ENCODE measurements at regions not wholly inside any gene's neighbourhood (a gene's known extent, or its start where the extent isn't known, plus 50 kb on each side); places are given as distances from the start of the nearest gene placed in this dataset.
"Not testable (repeated sequence)": the region's sequence is repeated elsewhere in the genome, so short reads cannot be mapped to it uniquely, and the experiment has no call there.

- not testable (repeated sequence) for H3K18ac ChIP-seq (ENCODE audit: low read length); H3K4me2 ChIP-seq (ENCODE audit: low read length); H2AFZ ChIP-seq (ENCODE audit: insufficient read depth, low read length, poor library complexity); H3K27ac ChIP-seq (ENCODE audit: low read depth, low read length); H3K36me3 ChIP-seq (ENCODE audit: control insufficient read depth in 1 of 2, insufficient read depth in 2 of 2, low read length in 2 of 2); H2BK5ac ChIP-seq (ENCODE audit: low read depth, low read length, poor library complexity); H2BK120ac ChIP-seq (ENCODE audit: insufficient read depth, low read length, poor library complexity); H3K79me2 ChIP-seq (ENCODE audit: control insufficient read depth, insufficient read depth, low read length, poor library complexity); H3K23ac ChIP-seq (ENCODE audit: low read length); H4K8ac ChIP-seq (ENCODE audit: low read depth, low read length); H4K12ac ChIP-seq (ENCODE audit: low read depth, low read length); H3K79me1 ChIP-seq (ENCODE audit: low read length); H3K9ac ChIP-seq (ENCODE audit: low read length); H4K91ac ChIP-seq (ENCODE audit: low read depth, low read length); H3K9me3 ChIP-seq (ENCODE audit: insufficient read depth, low read depth, low read length); H3K4ac ChIP-seq (ENCODE audit: low read depth, low read length); H3K4me1 ChIP-seq (ENCODE audit: control insufficient read depth in 1 of 2, insufficient read depth in 2 of 2, low read length in 2 of 2); H3K27me3 ChIP-seq (ENCODE audit: insufficient read depth, low read length); H2BK12ac ChIP-seq (ENCODE audit: low read length); H3K4me3 ChIP-seq (ENCODE audit: low read depth, low read length); H2AK5ac ChIP-seq (ENCODE audit: low read length); H3K14ac ChIP-seq (ENCODE audit: low read length)
- peak in 1 of 2 donors; percentile 36 for DNase-seq
- WGBS (ENCODE audit: extremely low coverage, insufficient coverage, insufficient read length): no CpG with 5 or more reads among the region's 5 CpGs
Observed at GRCh38 chrY:26359869-26360268, 738.0 kb downstream of the CDY1 start.

GRCh38 chrY:26360472-26360871 lies 738.6 kb downstream of the CDY1 start:
- not testable (repeated sequence) for H3K18ac ChIP-seq (ENCODE audit: low read length); H3K36me3 ChIP-seq (ENCODE audit: control insufficient read depth in 1 of 2, insufficient read depth in 2 of 2, low read length in 2 of 2); H3K9ac ChIP-seq (ENCODE audit: low read length); H2BK5ac ChIP-seq (ENCODE audit: low read depth, low read length, poor library complexity); H4K8ac ChIP-seq (ENCODE audit: low read depth, low read length); H3K9me3 ChIP-seq (ENCODE audit: insufficient read depth, low read depth, low read length); H3K4me3 ChIP-seq (ENCODE audit: low read depth, low read length); H2AK5ac ChIP-seq (ENCODE audit: low read length); H2BK120ac ChIP-seq (ENCODE audit: insufficient read depth, low read length, poor library complexity); H3K14ac ChIP-seq (ENCODE audit: low read length); H4K12ac ChIP-seq (ENCODE audit: low read depth, low read length); H3K4me1 ChIP-seq (ENCODE audit: control insufficient read depth in 1 of 2, insufficient read depth in 2 of 2, low read length in 2 of 2); H3K79me1 ChIP-seq (ENCODE audit: low read length); H2BK12ac ChIP-seq (ENCODE audit: low read length); H3K4ac ChIP-seq (ENCODE audit: low read depth, low read length); H4K91ac ChIP-seq (ENCODE audit: low read depth, low read length); DNase-seq; H3K4me2 ChIP-seq (ENCODE audit: low read length); H3K27me3 ChIP-seq (ENCODE audit: insufficient read depth, low read length); H2AFZ ChIP-seq (ENCODE audit: insufficient read depth, low read length, poor library complexity); H3K27ac ChIP-seq (ENCODE audit: low read depth, low read length); H3K23ac ChIP-seq (ENCODE audit: low read length); H3K79me2 ChIP-seq (ENCODE audit: control insufficient read depth, insufficient read depth, low read length, poor library complexity)
- no CpG with 5 or more reads among the region's 1 CpG for WGBS (ENCODE audit: extremely low coverage, insufficient coverage, insufficient read length)

GRCh38 chrY:26363442-26363841 lies 741.5 kb downstream of the CDY1 start:
- not testable (repeated sequence) for H3K36me3 ChIP-seq (ENCODE audit: control insufficient read depth in 1 of 2, insufficient read depth in 2 of 2, low read length in 2 of 2); H3K23ac ChIP-seq (ENCODE audit: low read length); H3K79me1 ChIP-seq (ENCODE audit: low read length); H3K4me1 ChIP-seq (ENCODE audit: control insufficient read depth in 1 of 2, insufficient read depth in 2 of 2, low read length in 2 of 2); DNase-seq; H3K4me2 ChIP-seq (ENCODE audit: low read length); H2AK5ac ChIP-seq (ENCODE audit: low read length); H2BK12ac ChIP-seq (ENCODE audit: low read length); H3K27me3 ChIP-seq (ENCODE audit: insufficient read depth, low read length); H3K27ac ChIP-seq (ENCODE audit: low read depth, low read length); H3K14ac ChIP-seq (ENCODE audit: low read length); H3K9me3 ChIP-seq (ENCODE audit: insufficient read depth, low read depth, low read length); H4K91ac ChIP-seq (ENCODE audit: low read depth, low read length); H2AFZ ChIP-seq (ENCODE audit: insufficient read depth, low read length, poor library complexity); H3K4me3 ChIP-seq (ENCODE audit: low read depth, low read length); H2BK5ac ChIP-seq (ENCODE audit: low read depth, low read length, poor library complexity); H3K9ac ChIP-seq (ENCODE audit: low read length); H4K8ac ChIP-seq (ENCODE audit: low read depth, low read length); H2BK120ac ChIP-seq (ENCODE audit: insufficient read depth, low read length, poor library complexity); H3K4ac ChIP-seq (ENCODE audit: low read depth, low read length); H3K79me2 ChIP-seq (ENCODE audit: control insufficient read depth, insufficient read depth, low read length, poor library complexity); H3K18ac ChIP-seq (ENCODE audit: low read length); H4K12ac ChIP-seq (ENCODE audit: low read depth, low read length)
- no CpG with 5 or more reads among the region's 2 CpGs for WGBS (ENCODE audit: extremely low coverage, insufficient coverage, insufficient read length)

GRCh38 chrY:26366091-26366490 lies 744.2 kb downstream of the CDY1 start:
- WGBS (ENCODE audit: extremely low coverage, insufficient coverage, insufficient read length): no CpG with 5 or more reads among the region's 6 CpGs
- H3K9me3 ChIP-seq (ENCODE audit: insufficient read depth, low read depth, low read length); H3K27me3 ChIP-seq (ENCODE audit: insufficient read depth, low read length); H3K4me1 ChIP-seq (ENCODE audit: control insufficient read depth in 1 of 2, insufficient read depth in 2 of 2, low read length in 2 of 2); H3K79me1 ChIP-seq (ENCODE audit: low read length); H3K14ac ChIP-seq (ENCODE audit: low read length); DNase-seq; H3K9ac ChIP-seq (ENCODE audit: low read length); H3K27ac ChIP-seq (ENCODE audit: low read depth, low read length); H2BK12ac ChIP-seq (ENCODE audit: low read length); H4K12ac ChIP-seq (ENCODE audit: low read depth, low read length); H3K36me3 ChIP-seq (ENCODE audit: control insufficient read depth in 1 of 2, insufficient read depth in 2 of 2, low read length in 2 of 2); H3K4me3 ChIP-seq (ENCODE audit: low read depth, low read length); H2BK5ac ChIP-seq (ENCODE audit: low read depth, low read length, poor library complexity); H2BK120ac ChIP-seq (ENCODE audit: insufficient read depth, low read length, poor library complexity); H3K4me2 ChIP-seq (ENCODE audit: low read length); H3K79me2 ChIP-seq (ENCODE audit: control insufficient read depth, insufficient read depth, low read length, poor library complexity); H3K18ac ChIP-seq (ENCODE audit: low read length); H2AFZ ChIP-seq (ENCODE audit: insufficient read depth, low read length, poor library complexity); H3K23ac ChIP-seq (ENCODE audit: low read length); H4K8ac ChIP-seq (ENCODE audit: low read depth, low read length); H2AK5ac ChIP-seq (ENCODE audit: low read length); H4K91ac ChIP-seq (ENCODE audit: low read depth, low read length); H3K4ac ChIP-seq (ENCODE audit: low read depth, low read length): not testable (repeated sequence)

All from trophoblast cell (in vitro differentiated cells and primary cell).